BLaER1 (cell line): ENCODE measurements at regions not wholly inside any gene's neighbourhood (a gene's known extent, or its start where the extent isn't known, plus 50 kb on each side); places are given as distances from the start of the nearest gene placed in this dataset.

ENCODE experiments used
- H3K27ac ChIP-seq: shearing (Covaris generic); formaldehyde crosslinking; 2 replicates; pipeline ENCODE4 v1.8.1; 2022
- H3K27me3 ChIP-seq: shearing (Covaris generic); formaldehyde crosslinking; 2 replicates; pipeline ENCODE4 v1.8.1; 2022
- H3K36me3 ChIP-seq: shearing (Covaris generic); formaldehyde crosslinking; 2 replicates; pipeline ENCODE4 v1.8.1; 2022
- H3K4me1 ChIP-seq: shearing (Covaris generic); formaldehyde crosslinking; 2 replicates; pipeline ENCODE4 v1.8.1; 2022
- H3K4me2 ChIP-seq: shearing (Covaris generic); formaldehyde crosslinking; 2 replicates; pipeline ENCODE4 v1.8.1; 2022
- H3K4me3 ChIP-seq: shearing (Covaris generic); formaldehyde crosslinking; 2 replicates; pipeline ENCODE4 v1.8.1; 2022
- H3K9ac ChIP-seq: shearing (Covaris generic); formaldehyde crosslinking; 2 replicates; pipeline ENCODE4 v1.8.1; 2022
- H3K9me3 ChIP-seq: shearing (Covaris generic); formaldehyde crosslinking; 2 replicates; pipeline ENCODE4 v1.8.1; 2022
- H4K20me1 ChIP-seq: shearing (Covaris generic); formaldehyde crosslinking; 2 replicates; pipeline ENCODE4 v1.8.1; 2022
- Cebpa-rat ChIP-seq: shearing (Covaris generic); IDR thresholded peaks from 2 replicates; pipeline ENCODE4 v1.8.1; 2022

DNA sequence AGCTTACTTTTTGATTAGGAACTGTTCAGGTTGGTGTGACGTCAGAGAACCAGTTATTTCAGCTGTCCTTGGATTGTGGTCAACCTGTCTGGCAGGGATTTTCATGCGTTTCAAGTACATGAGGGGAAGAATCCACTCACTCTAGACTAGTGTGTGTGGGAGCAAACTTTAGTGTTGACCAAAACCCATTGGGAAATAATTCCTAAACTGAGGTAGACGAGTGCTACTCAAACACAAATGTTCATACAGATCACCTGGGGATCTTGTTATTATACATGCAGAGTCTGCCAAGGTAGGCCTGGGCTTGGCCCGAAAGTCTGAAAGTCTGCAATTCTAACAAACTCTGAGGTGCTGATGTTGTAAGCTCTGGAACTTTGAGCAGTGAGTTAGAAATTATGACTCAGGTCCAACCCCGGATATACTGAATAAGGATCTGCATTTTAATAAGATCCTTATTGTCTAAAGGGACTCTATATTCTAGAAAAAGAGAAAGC, 111.1 kb upstream of the CREB5 start:
- Histone ChIP-seq H3K4me1 (peaks cover 5% of the 10 kb centered on the region; the same call in 1 of the 2 replicates), H3K9ac (no peak overlapping the region), H3K4me3 (no peak overlapping the region), H4K20me1 (no peaks in the 10 kb centered on the region), H3K27ac (no peak overlapping the region), H3K27me3 (no peaks in the 10 kb centered on the region), H3K4me2 (no peak overlapping the region), H3K9me3 (no peaks in the 10 kb centered on the region), H3K36me3 (no peaks in the 10 kb centered on the region)
- TF ChIP-seq Cebpa-rat: no peak

DNA sequence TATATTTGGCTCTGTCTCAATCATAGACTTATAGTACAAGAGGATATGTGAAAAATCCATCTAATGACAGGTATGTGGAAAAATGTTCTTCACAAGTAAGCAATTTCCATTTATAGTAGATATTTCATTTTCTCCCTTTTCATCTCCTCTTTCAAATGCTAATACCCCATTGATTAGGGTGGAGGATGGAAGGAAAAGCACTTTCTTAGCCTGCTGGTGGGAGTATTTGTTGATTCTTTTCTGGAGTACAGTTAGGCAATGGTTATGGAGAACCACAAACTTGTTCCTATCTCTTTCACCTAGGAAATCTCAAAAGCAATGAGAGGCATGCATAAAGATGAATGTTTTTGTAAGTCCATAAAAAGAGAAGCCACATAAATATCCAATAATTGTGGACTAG, 108.0 kb upstream of the CREB5 start:
- no peak for TF ChIP-seq Cebpa-rat
- Histone ChIP-seq H3K9me3 (no peaks in the 10 kb centered on the region), H3K9ac (no peak overlapping the region), H3K36me3 (no peaks in the 10 kb centered on the region), H3K4me3 (no peak overlapping the region), H3K27ac (no peak overlapping the region), H4K20me1 (no peaks in the 10 kb centered on the region), H3K4me1 (no peaks in the 10 kb centered on the region), H3K4me2 (no peak overlapping the region), H3K27me3 (no peaks in the 10 kb centered on the region)

DNA sequence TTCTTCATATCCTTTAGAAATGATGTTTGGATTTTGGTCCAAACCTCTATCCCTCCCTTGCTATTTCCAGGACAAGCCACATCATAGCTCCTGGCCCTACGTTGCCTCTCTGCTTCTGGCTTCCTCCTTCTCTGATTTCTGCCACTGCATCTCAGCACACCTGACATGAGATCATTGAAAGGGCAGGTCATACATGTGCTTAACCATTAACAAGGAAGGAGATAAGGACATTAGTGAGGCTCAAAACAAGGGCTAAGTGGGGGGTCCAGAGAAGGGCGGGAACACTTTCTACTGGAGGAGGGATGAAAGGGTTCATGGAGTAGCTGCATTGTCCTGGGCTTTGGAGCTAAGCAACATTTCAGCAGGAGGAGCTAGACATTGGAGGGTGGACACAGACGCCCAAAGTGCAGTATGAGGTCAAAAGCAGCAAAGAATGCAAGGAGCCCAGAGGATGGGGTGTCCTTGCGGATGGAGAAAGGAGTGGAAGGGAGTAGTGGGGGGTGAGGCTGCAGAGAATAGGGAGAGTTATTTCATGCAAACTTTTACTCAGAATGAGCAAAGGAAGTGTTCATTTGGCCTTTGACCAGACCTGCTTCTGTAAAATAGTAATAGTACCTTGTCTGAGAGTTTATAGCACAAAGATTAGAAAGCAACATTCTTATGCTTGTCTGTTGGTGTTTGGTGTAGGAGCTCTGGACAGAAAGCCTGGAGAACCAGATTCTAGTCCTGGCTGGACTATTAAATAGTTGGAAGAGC, 102.4 kb upstream of the CREB5 start:
- Histone ChIP-seq H4K20me1 (no peaks in the 10 kb centered on the region), H3K27ac (no peak overlapping the region), H3K27me3 (no peaks in the 10 kb centered on the region), H3K9me3 (no peaks in the 10 kb centered on the region), H3K4me2 (no peak overlapping the region), H3K4me3 (no peak overlapping the region), H3K9ac (no peak overlapping the region), H3K36me3 (no peaks in the 10 kb centered on the region), H3K4me1 (no peaks in the 10 kb centered on the region)
- TF ChIP-seq Cebpa-rat: no peak

DNA sequence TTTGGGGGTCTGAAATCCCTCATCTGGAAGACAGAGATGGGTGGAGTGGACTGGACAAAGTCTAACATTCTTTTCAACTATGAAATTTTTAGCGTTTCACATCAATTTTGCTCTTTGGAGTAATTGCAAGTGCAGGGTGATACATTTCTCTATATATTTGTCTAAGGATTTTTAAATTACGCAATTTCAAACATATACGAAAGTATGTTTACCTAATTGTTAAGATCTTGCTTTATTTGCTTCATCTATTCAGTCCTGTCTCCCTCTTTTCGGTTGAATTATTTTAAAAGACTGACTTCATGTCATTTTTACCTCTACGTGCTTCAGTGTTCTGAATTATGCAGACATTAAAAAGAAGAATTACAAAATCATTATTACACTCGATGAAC, 101.9 kb upstream of the CREB5 start:
- Histone ChIP-seq H3K4me1 (no peaks in the 10 kb centered on the region), H3K4me2 (no peak overlapping the region), H3K27ac (no peak overlapping the region), H3K36me3 (no peaks in the 10 kb centered on the region), H3K9me3 (no peaks in the 10 kb centered on the region), H3K27me3 (no peaks in the 10 kb centered on the region), H3K4me3 (no peak overlapping the region), H4K20me1 (no peaks in the 10 kb centered on the region), H3K9ac (no peak overlapping the region)
- TF ChIP-seq Cebpa-rat: no peak; the same call in 1 of the 2 replicates

DNA sequence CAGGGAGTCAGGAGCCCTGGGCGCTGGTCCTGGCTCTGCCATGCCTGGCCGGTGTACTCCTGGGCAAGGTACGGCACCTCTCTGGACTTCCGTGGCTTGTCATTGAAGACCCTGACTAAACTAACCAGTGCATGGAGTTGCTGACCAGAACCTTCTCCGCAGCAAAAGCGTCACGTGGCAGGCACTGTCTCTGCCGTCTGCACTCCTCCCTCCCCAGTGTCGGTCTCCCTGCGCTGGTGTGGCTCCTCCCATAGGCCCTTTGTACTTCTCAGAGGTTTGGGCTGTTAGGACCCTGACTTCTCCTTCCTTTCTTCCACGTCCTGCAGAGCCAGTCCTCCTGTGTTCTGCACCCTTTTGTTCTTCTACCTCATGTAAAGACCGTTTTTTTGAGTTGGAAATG, 100.6 kb upstream of the CREB5 start:
- Histone ChIP-seq H3K4me1 (no peaks in the 10 kb centered on the region), H3K4me2 (no peak overlapping the region), H3K27me3 (no peaks in the 10 kb centered on the region), H4K20me1 (no peaks in the 10 kb centered on the region), H3K27ac (no peak overlapping the region), H3K9me3 (no peaks in the 10 kb centered on the region), H3K9ac (no peak overlapping the region), H3K36me3 (no peaks in the 10 kb centered on the region), H3K4me3 (no peak overlapping the region)
- TF ChIP-seq Cebpa-rat: no peak

DNA sequence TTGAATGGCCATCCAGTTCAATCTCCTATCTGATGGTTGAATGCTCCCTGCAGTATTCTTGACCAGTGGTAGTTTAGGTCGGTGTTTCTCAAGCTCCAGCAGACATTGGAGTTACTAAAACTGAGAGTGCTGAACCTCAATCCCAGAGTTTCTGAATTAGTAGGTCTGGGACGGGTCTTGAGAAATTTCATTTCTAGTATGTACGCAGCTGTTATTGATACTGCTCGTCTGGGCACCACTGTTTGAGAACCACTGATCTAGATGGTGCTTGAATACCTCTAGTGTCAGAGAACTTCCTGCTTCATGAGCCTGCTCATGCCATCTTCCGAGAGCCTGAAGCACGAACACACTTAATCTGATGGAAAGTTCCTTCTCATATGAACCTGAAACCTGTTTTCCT, 99.4 kb upstream of the CREB5 start:
- no peak overlapping the region for H3K27ac ChIP-seq
- no peaks in the 10 kb centered on the region for H3K9me3 ChIP-seq
- no peaks in the 10 kb centered on the region for H3K36me3 ChIP-seq
- TF ChIP-seq Cebpa-rat: no peak
- H3K27me3 ChIP-seq: no peaks in the 10 kb centered on the region
- no peaks in the 10 kb centered on the region for H4K20me1 ChIP-seq
- no peak overlapping the region for H3K4me2 ChIP-seq
- H3K9ac ChIP-seq: no peak overlapping the region
- no peaks in the 10 kb centered on the region for H3K4me1 ChIP-seq
- no peak overlapping the region for H3K4me3 ChIP-seq

DNA sequence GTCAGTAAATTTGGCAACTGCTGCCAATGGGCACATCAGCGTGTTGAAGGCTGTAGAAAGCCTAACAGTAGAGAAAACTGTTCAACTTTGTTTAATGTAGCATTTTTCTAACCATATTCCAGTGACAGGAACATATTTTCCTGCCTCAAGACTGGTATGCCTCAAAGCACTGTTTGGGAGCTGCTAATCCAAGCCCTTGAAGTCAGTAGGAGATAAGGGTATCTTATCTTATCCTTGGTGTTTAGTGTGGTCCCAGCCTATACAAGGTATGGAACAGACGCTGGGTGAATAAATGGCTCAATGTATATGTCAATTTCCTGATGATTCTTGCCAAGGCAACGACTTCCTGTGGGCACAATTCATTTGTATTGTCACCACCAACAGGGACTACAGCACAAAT, 97.5 kb upstream of the CREB5 start:
- no peaks in the 10 kb centered on the region for H3K36me3 ChIP-seq
- H3K4me2 ChIP-seq: no peak overlapping the region
- H3K27me3 ChIP-seq: no peaks in the 10 kb centered on the region
- H3K27ac ChIP-seq: no peak overlapping the region
- no peak overlapping the region for H3K4me3 ChIP-seq
- no peak for TF ChIP-seq Cebpa-rat
- H3K9me3 ChIP-seq: no peaks in the 10 kb centered on the region
- H3K9ac ChIP-seq: no peak overlapping the region
- H3K4me1 ChIP-seq: no peaks in the 10 kb centered on the region
- H4K20me1 ChIP-seq: no peaks in the 10 kb centered on the region

DNA sequence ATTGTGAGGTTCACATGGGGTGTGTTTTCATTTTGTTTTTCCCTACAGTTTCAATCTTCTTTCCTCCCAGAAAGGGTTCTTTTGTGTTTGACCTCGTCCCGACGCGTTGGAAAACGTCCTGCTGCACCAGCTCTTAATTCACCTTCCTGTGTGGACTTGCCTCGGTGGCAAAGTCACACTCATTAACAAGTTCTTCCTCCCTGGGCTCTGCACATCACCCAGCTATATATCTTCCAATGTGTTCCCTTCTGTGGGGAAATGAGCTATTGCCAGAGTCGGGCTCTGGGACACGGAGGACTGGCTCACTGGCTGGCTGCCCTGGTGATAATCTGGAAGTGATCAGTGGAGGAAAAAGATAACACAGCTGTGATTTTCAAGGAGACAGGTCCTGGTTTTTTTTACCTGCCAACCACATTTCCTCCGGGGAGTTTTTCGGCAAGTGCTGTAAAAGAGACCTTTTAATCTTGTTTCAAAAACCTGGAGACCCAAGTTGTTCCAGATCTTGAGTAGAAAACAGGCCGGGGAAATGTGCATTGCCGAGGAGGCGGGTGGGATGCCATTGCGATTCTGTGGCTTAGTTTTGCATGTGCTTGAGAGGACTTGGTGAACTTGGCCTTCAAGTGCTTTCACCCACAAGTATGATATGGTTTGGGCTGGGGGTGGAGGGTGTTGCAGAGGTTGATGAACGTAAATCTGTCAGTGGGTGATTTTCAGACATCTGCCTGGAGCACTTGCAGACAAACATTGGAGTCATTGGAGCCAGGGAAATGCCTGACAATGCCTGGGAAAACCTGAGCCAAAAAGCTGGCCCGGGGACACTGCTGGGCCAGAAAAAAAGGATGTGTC, 96.5 kb upstream of the CREB5 start:
- H3K4me3 ChIP-seq: no peak overlapping the region
- H3K27me3 ChIP-seq: no peaks in the 10 kb centered on the region
- H3K36me3 ChIP-seq: no peaks in the 10 kb centered on the region
- no peaks in the 10 kb centered on the region for H3K4me1 ChIP-seq
- H3K4me2 ChIP-seq: no peak overlapping the region
- TF ChIP-seq Cebpa-rat: no peak
- no peaks in the 10 kb centered on the region for H4K20me1 ChIP-seq
- no peaks in the 10 kb centered on the region for H3K9me3 ChIP-seq
- no peak overlapping the region for H3K9ac ChIP-seq
- H3K27ac ChIP-seq: no peak overlapping the region

DNA sequence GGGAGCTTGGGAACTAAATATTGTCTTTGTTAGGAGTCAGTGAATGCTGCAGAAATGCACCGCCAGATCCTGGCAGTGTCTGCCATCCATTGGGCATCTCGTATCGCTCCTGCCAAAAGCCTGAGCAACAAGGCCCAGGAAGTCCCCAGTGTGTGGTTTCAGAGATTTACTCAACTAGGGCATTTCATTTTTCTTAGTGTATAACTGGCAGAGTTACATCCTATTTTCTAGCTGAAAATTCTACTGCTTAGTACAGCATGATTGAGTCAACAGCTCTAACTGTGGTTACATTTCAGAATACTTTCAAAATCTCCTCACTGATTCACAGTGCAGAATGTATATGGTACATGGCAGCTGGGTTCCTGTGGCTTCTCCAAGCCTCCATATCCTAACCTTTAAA, 95.8 kb upstream of the CREB5 start:
- Histone ChIP-seq H3K4me1 (no peaks in the 10 kb centered on the region), H3K4me3 (no peak overlapping the region), H3K27me3 (no peaks in the 10 kb centered on the region), H3K9ac (no peak overlapping the region), H3K36me3 (no peaks in the 10 kb centered on the region), H4K20me1 (no peaks in the 10 kb centered on the region), H3K4me2 (no peak overlapping the region), H3K9me3 (no peaks in the 10 kb centered on the region), H3K27ac (no peak overlapping the region)
- TF ChIP-seq Cebpa-rat: no peak

DNA sequence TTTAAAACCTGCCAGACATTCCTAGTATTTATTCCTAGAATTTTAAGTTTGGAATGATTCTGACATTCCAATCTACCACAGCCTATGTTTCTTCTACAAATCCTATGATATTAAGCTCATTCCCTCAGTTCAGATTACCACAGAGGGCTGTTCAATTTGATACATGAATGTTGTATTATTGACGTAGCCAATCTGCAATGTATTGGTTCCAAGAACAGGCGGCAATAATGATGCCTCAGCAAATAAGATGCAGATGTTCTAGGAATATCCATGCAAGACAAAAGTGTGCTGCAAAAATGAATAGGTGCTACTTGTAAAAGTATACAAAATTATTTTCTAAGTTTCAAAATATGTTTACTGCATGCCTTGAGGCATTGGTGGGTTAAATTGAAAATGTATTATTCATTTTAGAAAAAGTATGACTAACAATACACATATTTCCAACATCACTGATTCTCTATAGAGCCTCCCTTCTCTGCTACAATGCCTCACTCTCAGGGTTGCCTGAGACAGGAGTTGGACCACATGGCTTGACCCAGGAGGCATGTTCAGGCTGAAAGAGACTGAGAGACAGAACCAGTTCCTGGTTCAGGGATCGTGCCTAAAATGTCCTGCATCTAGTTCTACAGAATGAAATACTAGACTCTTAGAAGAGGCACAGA, 94.1 kb upstream of the CREB5 start:
- H3K27me3 ChIP-seq: no peaks in the 10 kb centered on the region
- no peak for TF ChIP-seq Cebpa-rat
- H3K9ac ChIP-seq: no peak overlapping the region

More for the DNA sequence above, 94.1 kb upstream of the CREB5 start:
- H3K36me3 ChIP-seq: no peaks in the 10 kb centered on the region
- no peak overlapping the region for H3K4me2 ChIP-seq
- H3K4me1 ChIP-seq: no peaks in the 10 kb centered on the region
- no peaks in the 10 kb centered on the region for H4K20me1 ChIP-seq
- H3K9me3 ChIP-seq: no peaks in the 10 kb centered on the region
- H3K27ac ChIP-seq: no peak overlapping the region
- no peak overlapping the region for H3K4me3 ChIP-seq
